ENCODE measurements at regions not wholly inside any gene's neighbourhood (a gene's known extent, or its start where the extent isn't known, plus 50 kb on each side); places are given as distances from the start of the nearest gene placed in this dataset.

- DNase-seq = no peak
- Mint-ChIP-seq H3K27ac (no peak overlapping the region), H3K4me3 (no peak overlapping the region), H3K27me3 (no peaks in the 10 kb centered on the region), H3K4me1 (no peaks in the 10 kb centered on the region), H3K36me3 (ENCODE audit: low read depth) (no peaks in the 10 kb centered on the region), H3K9me3 (no peaks in the 10 kb centered on the region)
- ATAC-seq = no peak
Measured at GRCh38 chr2:145682546-145683157, 1162.7 kb upstream of the ZEB2 start.

- Mint-ChIP-seq H3K27ac (no peak overlapping the region), H3K36me3 (ENCODE audit: low read depth) (no peaks in the 10 kb centered on the region), H3K4me1 (no peaks in the 10 kb centered on the region), H3K27me3 (no peaks in the 10 kb centered on the region), H3K4me3 (no peak overlapping the region), H3K9me3 (no peaks in the 10 kb centered on the region)
- no peak for DNase-seq
- no peak for ATAC-seq
Measured at GRCh38 chr2:145680276-145680675, 1160.4 kb upstream of the ZEB2 start.

- ATAC-seq (no peak), DNase-seq (no peak)
- Mint-ChIP-seq H3K4me1 (no peaks in the 10 kb centered on the region), H3K27me3 (no peaks in the 10 kb centered on the region), H3K9me3 (no peaks in the 10 kb centered on the region), H3K27ac (no peak overlapping the region), H3K36me3 (ENCODE audit: low read depth) (no peaks in the 10 kb centered on the region), H3K4me3 (no peak overlapping the region)
Measured at GRCh38 chr2:145677371-145677770, 1157.5 kb upstream of the ZEB2 start.

GRCh38 chr2:145674705-145675104, 1154.8 kb upstream of the ZEB2 start:
- Mint-ChIP-seq H3K4me3 (no peak overlapping the region), H3K4me1 (no peaks in the 10 kb centered on the region), H3K27me3 (no peaks in the 10 kb centered on the region), H3K36me3 (ENCODE audit: low read depth) (no peaks in the 10 kb centered on the region), H3K27ac (no peak overlapping the region), H3K9me3 (no peaks in the 10 kb centered on the region)
- DNase-seq (no peak), ATAC-seq (no peak)

- Mint-ChIP-seq H3K9me3 (no peaks in the 10 kb centered on the region), H3K27me3 (no peaks in the 10 kb centered on the region), H3K4me1 (no peaks in the 10 kb centered on the region), H3K4me3 (no peak overlapping the region), H3K36me3 (ENCODE audit: low read depth) (no peaks in the 10 kb centered on the region), H3K27ac (no peak overlapping the region)
- ATAC-seq (no peak), DNase-seq (no peak)
Measured at GRCh38 chr2:145669301-145669700, 1149.4 kb upstream of the ZEB2 start.

GRCh38 chr2:145666552-145666951, 1146.6 kb upstream of the ZEB2 start:
- no peaks in the 10 kb centered on the region for H3K36me3 Mint-ChIP-seq (ENCODE audit: low read depth)
- no peak overlapping the region for H3K4me3 Mint-ChIP-seq
- H3K27ac Mint-ChIP-seq = no peak overlapping the region
- H3K27me3 Mint-ChIP-seq = no peaks in the 10 kb centered on the region
- DNase-seq (no peak), ATAC-seq (no peak)
- no peaks in the 10 kb centered on the region for H3K4me1 Mint-ChIP-seq
- H3K9me3 Mint-ChIP-seq = no peaks in the 10 kb centered on the region

- H3K27ac Mint-ChIP-seq = no peak overlapping the region
- no peaks in the 10 kb centered on the region for H3K36me3 Mint-ChIP-seq (ENCODE audit: low read depth)
- H3K4me1 Mint-ChIP-seq = no peaks in the 10 kb centered on the region
- no peak for ATAC-seq
- DNase-seq = no peak
- no peak overlapping the region for H3K4me3 Mint-ChIP-seq
- no peaks in the 10 kb centered on the region for H3K27me3 Mint-ChIP-seq
- no peaks in the 10 kb centered on the region for H3K9me3 Mint-ChIP-seq
Measured at GRCh38 chr2:145657265-145657664, 1137.3 kb upstream of the ZEB2 start.

- Mint-ChIP-seq H3K9me3 (no peaks in the 10 kb centered on the region), H3K4me3 (no peak overlapping the region), H3K36me3 (ENCODE audit: low read depth) (no peaks in the 10 kb centered on the region), H3K4me1 (no peaks in the 10 kb centered on the region), H3K27me3 (no peaks in the 10 kb centered on the region), H3K27ac (no peak overlapping the region)
- ATAC-seq (no peak), DNase-seq (no peak)
Measured at GRCh38 chr2:145655165-145655765, 1135.3 kb upstream of the ZEB2 start.

GRCh38 chr2:145654746-145655145, 1134.8 kb upstream of the ZEB2 start:
- Mint-ChIP-seq H3K4me1 (no peaks in the 10 kb centered on the region), H3K36me3 (ENCODE audit: low read depth) (no peaks in the 10 kb centered on the region), H3K4me3 (no peak overlapping the region), H3K27ac (no peak overlapping the region), H3K9me3 (no peaks in the 10 kb centered on the region), H3K27me3 (no peaks in the 10 kb centered on the region)
- ATAC-seq = no peak
- DNase-seq = no peak

GRCh38 chr2:145654156-145654555, 1134.2 kb upstream of the ZEB2 start:
- Mint-ChIP-seq H3K36me3 (ENCODE audit: low read depth) (no peaks in the 10 kb centered on the region), H3K4me1 (no peaks in the 10 kb centered on the region), H3K27ac (no peak overlapping the region), H3K4me3 (no peak overlapping the region), H3K9me3 (no peaks in the 10 kb centered on the region), H3K27me3 (no peaks in the 10 kb centered on the region)
- no peak for ATAC-seq
- DNase-seq = no peak

- H3K4me3 Mint-ChIP-seq = no peak overlapping the region
- H3K27me3 Mint-ChIP-seq = no peaks in the 10 kb centered on the region
- no peak overlapping the region for H3K27ac Mint-ChIP-seq
- no peaks in the 10 kb centered on the region for H3K4me1 Mint-ChIP-seq
- DNase-seq (no peak), ATAC-seq (no peak)
- no peaks in the 10 kb centered on the region for H3K9me3 Mint-ChIP-seq
- no peaks in the 10 kb centered on the region for H3K36me3 Mint-ChIP-seq (ENCODE audit: low read depth)
Measured at GRCh38 chr2:145653553-145653952, 1133.6 kb upstream of the ZEB2 start.

- DNase-seq (no peak), ATAC-seq (no peak)
- no peaks in the 10 kb centered on the region for H3K4me1 Mint-ChIP-seq
- H3K27ac Mint-ChIP-seq = no peak overlapping the region
- no peaks in the 10 kb centered on the region for H3K9me3 Mint-ChIP-seq
- no peak overlapping the region for H3K4me3 Mint-ChIP-seq
- no peaks in the 10 kb centered on the region for H3K27me3 Mint-ChIP-seq
- H3K36me3 Mint-ChIP-seq (ENCODE audit: low read depth) = no peaks in the 10 kb centered on the region
Measured at GRCh38 chr2:145652571-145653545, 1132.9 kb upstream of the ZEB2 start.

GRCh38 chr2:145652036-145652435, 1132.1 kb upstream of the ZEB2 start:
- no peak for ATAC-seq
- H3K4me3 Mint-ChIP-seq = no peak overlapping the region
- H3K9me3 Mint-ChIP-seq = no peaks in the 10 kb centered on the region
- DNase-seq = no peak
- no peak overlapping the region for H3K27ac Mint-ChIP-seq
- no peaks in the 10 kb centered on the region for H3K27me3 Mint-ChIP-seq
- no peaks in the 10 kb centered on the region for H3K4me1 Mint-ChIP-seq
- H3K36me3 Mint-ChIP-seq (ENCODE audit: low read depth) = no peaks in the 10 kb centered on the region

- Mint-ChIP-seq H3K36me3 (ENCODE audit: low read depth) (no peaks in the 10 kb centered on the region), H3K4me3 (no peak overlapping the region), H3K27me3 (no peaks in the 10 kb centered on the region), H3K27ac (no peak overlapping the region), H3K4me1 (no peaks in the 10 kb centered on the region), H3K9me3 (no peaks in the 10 kb centered on the region)
- DNase-seq (no peak), ATAC-seq (no peak)
Measured at GRCh38 chr2:145650226-145650625, 1130.3 kb upstream of the ZEB2 start.

GRCh38 chr2:145649061-145649460, 1129.1 kb upstream of the ZEB2 start:
- Mint-ChIP-seq H3K27ac (no peak overlapping the region), H3K36me3 (ENCODE audit: low read depth) (no peaks in the 10 kb centered on the region), H3K4me1 (peaks cover 4% of the 10 kb centered on the region), H3K9me3 (no peaks in the 10 kb centered on the region), H3K27me3 (no peaks in the 10 kb centered on the region), H3K4me3 (no peak overlapping the region)
- DNase-seq (no peak), ATAC-seq (no peak)
